Adipocyte (in vitro differentiated cells): ENCODE measurements at regions not wholly inside any gene's neighbourhood (a gene's known extent, or its start where the extent isn't known, plus 50 kb on each side); places are given as distances from the start of the nearest gene placed in this dataset.
A peak's percentile ranks its signal among the peaks of the same experiment; 100 is the strongest.

Source experiments
- DNase-seq: peaks from one replicate; pipeline ENCODE4 v3.0.0-alpha.2; 2015; ENCODE audit warnings: low read depth
- H3K27me3 ChIP-seq: replicated peaks from 2 replicates; pipeline ENCODE4 v1.7.0; 2013; ENCODE audit warnings: mild to moderate bottlenecking, low read length, moderate library complexity; ENCODE audit not compliant: control insufficient read depth, insufficient read depth
- H3K36me3 ChIP-seq: 2 replicates; pipeline ENCODE4 v1.7.0; 2013; ENCODE audit warnings: low read length, mild to moderate bottlenecking, moderate library complexity; ENCODE audit not compliant: control insufficient read depth, insufficient read depth, severe bottlenecking
- H3K4me1 ChIP-seq: 2 replicates; pipeline ENCODE4 v1.7.0; 2013; ENCODE audit warnings: mild to moderate bottlenecking, low read length, moderate library complexity; ENCODE audit not compliant: control insufficient read depth, insufficient read depth
- H3K4me3 ChIP-seq: 2 replicates; pipeline ENCODE4 v1.7.0; 2013; ENCODE audit warnings: mild to moderate bottlenecking, low read length, moderate library complexity
- H3K9ac ChIP-seq: 2 replicates; pipeline ENCODE4 v1.7.0; 2013; ENCODE audit warnings: mild to moderate bottlenecking, low read length, moderate library complexity
- H3K9me3 ChIP-seq: 2 replicates; pipeline ENCODE4 v1.7.0; 2013; ENCODE audit warnings: mild to moderate bottlenecking, low read length, moderate library complexity; ENCODE audit not compliant: control insufficient read depth

DNA sequence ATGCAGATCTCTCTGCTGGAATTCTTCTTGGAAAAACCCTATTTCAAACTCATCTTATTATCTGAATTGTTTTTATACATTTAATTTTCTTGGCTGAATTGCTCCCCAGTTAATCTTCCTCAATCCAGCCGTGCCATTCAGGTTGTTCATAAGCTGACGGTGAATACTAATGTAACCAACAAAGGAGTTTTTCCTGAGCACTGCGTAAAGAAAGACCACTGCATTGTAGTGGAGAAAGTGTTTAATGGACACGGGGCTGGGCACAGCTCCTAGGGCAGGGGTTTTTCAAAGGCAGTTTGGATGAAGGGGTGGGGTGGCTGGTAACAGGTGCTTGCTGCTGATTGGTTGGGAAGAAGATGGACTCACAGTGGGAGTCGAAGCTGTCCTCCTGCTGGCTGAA, 820.3 kb downstream of the ADGRL2 start:
- H3K4me3 ChIP-seq: no peak overlapping the region
- H3K9me3 ChIP-seq: peaks cover 13% of the 10 kb centered on the region
- no peak overlapping the region for H3K9ac ChIP-seq
- H3K36me3 ChIP-seq: no peaks in the 10 kb centered on the region
- H3K4me1 ChIP-seq: no peaks in the 10 kb centered on the region
- H3K27me3 ChIP-seq: no peaks in the 10 kb centered on the region
- DNase-seq: no peak

DNA sequence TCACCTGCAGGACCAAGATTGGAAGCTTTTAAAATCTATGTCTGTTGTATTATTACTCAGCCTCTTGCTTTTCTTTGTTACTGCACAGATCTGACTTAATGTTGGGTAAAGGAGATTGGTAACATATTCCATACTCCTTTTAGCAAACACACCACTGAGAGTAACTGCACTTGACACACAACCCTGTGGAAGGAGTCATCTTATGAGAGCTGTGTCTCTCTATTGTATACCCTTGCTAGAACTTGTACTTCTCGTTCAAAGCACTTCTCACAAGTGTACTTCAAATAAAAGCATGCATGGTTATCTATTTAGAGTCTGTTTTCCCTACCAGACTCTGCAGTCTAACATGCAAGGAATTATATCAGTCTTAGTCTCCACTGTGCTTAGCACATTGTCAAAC, 813.4 kb downstream of the ADGRL2 start:
- Histone ChIP-seq H3K36me3 (no peaks in the 10 kb centered on the region), H3K9ac (no peak overlapping the region), H3K4me1 (no peaks in the 10 kb centered on the region), H3K4me3 (no peak overlapping the region), H3K9me3 (no peaks in the 10 kb centered on the region), H3K27me3 (no peaks in the 10 kb centered on the region)
- DNase-seq: no peak

DNA sequence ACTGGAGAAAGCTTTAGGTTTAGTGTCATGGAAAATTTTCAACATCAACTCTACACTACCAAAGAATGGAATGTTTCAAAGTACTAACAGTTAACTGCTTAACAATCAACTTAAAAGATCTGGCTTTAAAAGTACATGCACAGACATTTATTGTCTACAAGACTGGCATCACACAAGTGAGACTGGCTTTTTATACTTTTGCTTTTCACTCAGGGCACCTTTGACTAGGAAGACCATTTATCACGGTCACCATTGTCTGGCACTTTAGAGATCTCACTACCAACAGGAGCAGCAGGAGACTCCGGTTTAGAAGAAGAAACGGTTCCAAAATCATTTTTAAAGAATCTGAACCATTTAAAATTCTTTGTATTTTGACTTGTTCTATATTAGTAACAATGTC, 812.3 kb downstream of the ADGRL2 start:
- peak; percentile 11 for DNase-seq
- Histone ChIP-seq H3K9ac (no peak overlapping the region), H3K4me1 (no peaks in the 10 kb centered on the region), H3K27me3 (no peaks in the 10 kb centered on the region), H3K9me3 (no peaks in the 10 kb centered on the region), H3K36me3 (no peaks in the 10 kb centered on the region), H3K4me3 (no peak overlapping the region)

DNA sequence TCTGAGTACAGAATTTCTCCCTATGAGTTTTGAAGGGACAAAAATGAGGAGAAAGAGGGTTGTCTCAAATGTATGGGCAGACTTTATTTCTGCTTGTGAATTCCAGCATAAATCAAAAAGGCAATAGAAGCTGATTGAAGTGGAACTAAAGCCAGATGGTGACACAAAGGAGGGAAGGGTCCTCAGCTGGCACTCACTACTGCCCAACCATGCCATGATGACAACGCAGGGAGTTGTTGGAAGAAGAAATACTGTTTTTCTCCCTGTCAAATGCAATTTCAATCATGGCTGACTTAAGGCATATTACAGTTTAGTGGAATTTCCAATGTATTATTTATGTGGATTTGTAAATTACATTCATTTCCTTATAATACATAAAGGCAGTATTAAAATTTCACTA, 805.8 kb downstream of the ADGRL2 start:
- Histone ChIP-seq H3K9ac (no peak overlapping the region), H3K4me3 (no peak overlapping the region), H3K4me1 (no peaks in the 10 kb centered on the region), H3K27me3 (no peaks in the 10 kb centered on the region), H3K36me3 (no peaks in the 10 kb centered on the region), H3K9me3 (no peaks in the 10 kb centered on the region)
- no peak for DNase-seq

DNA sequence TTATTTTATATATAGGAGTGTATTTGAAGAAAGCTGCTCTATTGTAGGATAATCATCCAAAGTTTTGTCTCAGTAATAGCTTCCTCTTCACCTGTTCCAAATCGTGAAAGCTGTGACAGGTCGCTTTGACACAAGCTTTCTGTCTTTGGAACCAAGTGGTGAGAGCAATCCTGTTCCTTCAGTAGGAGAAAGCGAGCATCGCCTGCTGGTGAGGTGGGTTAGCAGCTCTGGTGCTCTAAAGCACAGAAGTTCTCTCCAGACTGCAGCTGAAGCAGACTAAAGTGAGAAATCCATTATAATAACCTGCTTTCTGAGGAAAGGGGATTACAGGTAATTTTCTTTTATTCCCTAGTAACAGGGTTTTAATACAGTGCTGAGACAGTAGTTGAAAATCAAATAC, 803.8 kb downstream of the ADGRL2 start:
- no peak for DNase-seq
- no peaks in the 10 kb centered on the region for H3K9me3 ChIP-seq
- no peaks in the 10 kb centered on the region for H3K27me3 ChIP-seq
- H3K4me3 ChIP-seq: no peak overlapping the region
- H3K4me1 ChIP-seq: no peaks in the 10 kb centered on the region
- H3K36me3 ChIP-seq: no peaks in the 10 kb centered on the region
- no peak overlapping the region for H3K9ac ChIP-seq

DNA sequence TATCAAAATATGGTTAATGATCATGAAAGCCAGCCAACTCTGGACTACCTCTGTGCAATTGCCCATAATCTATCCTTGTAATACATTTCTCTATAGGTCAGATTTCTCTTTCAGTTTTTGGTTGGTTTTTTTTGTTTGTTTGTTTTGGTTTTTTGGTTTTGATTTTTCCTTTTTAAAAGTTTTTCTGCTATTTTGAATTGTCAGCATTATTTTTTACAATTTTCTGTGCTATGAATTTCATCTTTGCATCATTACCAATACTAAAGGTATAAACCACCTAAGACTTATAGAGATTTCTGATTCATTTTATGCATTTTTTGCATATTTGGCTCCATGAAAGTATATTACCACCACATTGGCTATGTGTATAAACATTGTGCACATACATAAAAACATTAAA, 799.6 kb downstream of the ADGRL2 start:
- Histone ChIP-seq H3K9me3 (no peaks in the 10 kb centered on the region), H3K9ac (no peak overlapping the region), H3K4me1 (peaks cover 16% of the 10 kb centered on the region), H3K36me3 (no peaks in the 10 kb centered on the region), H3K27me3 (no peaks in the 10 kb centered on the region), H3K4me3 (no peak overlapping the region)
- DNase-seq: no peak

DNA sequence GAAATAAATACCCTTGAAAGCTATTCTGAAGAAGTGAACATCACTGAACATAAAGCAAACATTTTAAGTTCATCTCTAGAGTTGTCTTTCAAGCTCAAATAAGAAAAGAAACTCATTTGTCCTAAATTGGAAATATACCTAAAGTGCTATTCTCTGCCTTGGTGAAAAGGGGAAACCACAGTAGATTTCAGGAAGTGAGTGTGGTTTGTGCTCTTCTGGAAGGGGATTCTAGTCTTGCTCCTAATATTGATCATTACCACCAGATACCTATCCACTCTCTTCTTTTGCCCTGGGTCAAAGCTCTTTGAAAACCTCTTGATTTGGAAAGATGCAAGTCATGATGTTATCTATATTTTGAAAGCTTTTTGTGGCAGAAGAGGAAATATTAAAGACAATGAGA, 798.1 kb downstream of the ADGRL2 start:
- no peak overlapping the region for H3K9ac ChIP-seq
- no peak for DNase-seq
- no peaks in the 10 kb centered on the region for H3K27me3 ChIP-seq
- H3K9me3 ChIP-seq: no peaks in the 10 kb centered on the region
- H3K4me1 ChIP-seq: peaks cover 16% of the 10 kb centered on the region
- H3K36me3 ChIP-seq: no peaks in the 10 kb centered on the region
- H3K4me3 ChIP-seq: no peak overlapping the region

DNA sequence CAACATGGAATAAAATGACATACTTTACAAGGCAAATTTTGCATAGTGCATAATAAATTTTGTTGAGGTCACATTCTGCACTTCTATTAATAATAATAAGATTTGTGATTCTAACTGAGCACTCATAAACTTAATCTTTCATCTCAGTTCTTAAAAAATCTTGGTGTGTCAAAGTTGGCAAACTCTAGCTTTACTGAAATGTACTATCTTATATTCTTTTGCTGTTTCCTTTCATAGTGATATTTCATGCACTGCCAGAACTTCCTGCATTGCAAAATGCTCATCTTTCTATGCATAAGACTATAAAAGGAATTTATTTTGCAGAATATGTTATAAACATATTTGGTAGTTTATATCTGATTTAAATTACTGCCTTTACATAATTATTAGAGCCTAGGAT, 797.6 kb downstream of the ADGRL2 start:
- Histone ChIP-seq H3K4me1 (peaks cover 16% of the 10 kb centered on the region), H3K27me3 (no peaks in the 10 kb centered on the region), H3K9ac (no peak overlapping the region), H3K4me3 (no peak overlapping the region), H3K36me3 (no peaks in the 10 kb centered on the region), H3K9me3 (no peaks in the 10 kb centered on the region)
- DNase-seq: peak; percentile 19

DNA sequence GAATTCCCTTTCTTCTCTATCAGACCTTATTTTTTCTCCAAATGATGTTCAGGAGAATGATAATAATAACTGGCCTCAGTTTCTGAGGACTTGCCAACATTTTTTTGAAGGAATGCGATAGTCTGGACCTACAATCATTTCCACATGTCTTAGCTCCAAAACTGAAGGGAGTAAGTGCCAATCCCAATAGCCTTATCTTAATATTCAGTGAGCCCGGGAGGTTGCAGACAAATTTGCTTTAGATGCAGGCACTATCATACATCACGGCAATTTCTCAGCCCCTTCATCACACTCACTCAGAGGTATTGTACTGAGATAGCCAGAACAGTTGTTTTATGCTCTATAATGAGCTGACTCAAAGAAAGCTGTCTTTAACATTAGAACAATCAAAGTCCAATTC, 796.9 kb downstream of the ADGRL2 start:
- Histone ChIP-seq H3K36me3 (no peaks in the 10 kb centered on the region), H3K9me3 (no peaks in the 10 kb centered on the region), H3K4me1 (peaks cover 16% of the 10 kb centered on the region), H3K4me3 (no peak overlapping the region), H3K27me3 (no peaks in the 10 kb centered on the region), H3K9ac (no peak overlapping the region)
- DNase-seq: peak; percentile 70

DNA sequence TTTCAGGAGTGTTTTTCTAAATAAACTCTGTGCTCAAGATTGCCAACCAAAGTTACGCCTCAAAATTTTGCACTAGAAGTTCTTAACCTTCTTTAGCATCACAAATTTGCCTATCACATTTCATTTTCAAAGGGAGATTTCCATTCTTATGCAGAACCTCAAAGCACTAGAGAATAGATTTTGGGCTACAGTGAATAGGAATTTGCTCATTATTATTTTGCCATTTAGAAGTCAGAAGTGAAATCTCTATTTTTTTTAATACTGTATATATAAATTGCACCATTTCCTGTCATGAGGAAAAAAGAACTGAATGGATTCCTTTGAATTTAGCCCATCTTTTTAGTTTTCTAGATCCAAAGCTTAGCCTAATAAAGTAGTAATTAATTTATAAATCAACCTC, 796.4 kb downstream of the ADGRL2 start:
- Histone ChIP-seq H3K4me1 (peaks cover 16% of the 10 kb centered on the region), H3K27me3 (no peaks in the 10 kb centered on the region)

DNA sequence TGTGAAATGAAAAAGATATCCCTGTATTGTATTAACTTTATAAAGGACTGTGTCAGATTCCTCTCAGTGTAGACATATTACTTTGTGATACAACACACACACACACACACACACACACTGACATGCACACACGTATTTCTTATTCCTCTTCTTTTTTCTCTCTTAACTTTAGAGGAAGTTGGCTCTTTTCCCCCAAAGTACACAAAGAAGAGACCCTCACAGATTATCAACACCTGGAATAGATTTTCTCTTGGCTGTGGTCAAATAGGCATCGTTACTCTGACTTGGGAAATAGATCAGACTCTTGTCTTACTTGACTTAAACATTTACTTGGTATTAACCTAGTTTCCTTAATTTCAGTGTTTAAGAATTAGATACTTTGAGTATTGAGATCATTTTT, 792.8 kb downstream of the ADGRL2 start:
- Histone ChIP-seq H3K27me3 (no peaks in the 10 kb centered on the region), H3K4me1 (peaks cover 16% of the 10 kb centered on the region), H3K9ac (no peak overlapping the region), H3K9me3 (no peaks in the 10 kb centered on the region), H3K4me3 (no peak overlapping the region), H3K36me3 (no peaks in the 10 kb centered on the region)
- no peak for DNase-seq

More for the DNA sequence above, 796.4 kb downstream of the ADGRL2 start:
- Histone ChIP-seq H3K36me3 (no peaks in the 10 kb centered on the region), H3K4me3 (no peak overlapping the region), H3K9ac (no peak overlapping the region), H3K9me3 (no peaks in the 10 kb centered on the region)
- no peak for DNase-seq

DNA sequence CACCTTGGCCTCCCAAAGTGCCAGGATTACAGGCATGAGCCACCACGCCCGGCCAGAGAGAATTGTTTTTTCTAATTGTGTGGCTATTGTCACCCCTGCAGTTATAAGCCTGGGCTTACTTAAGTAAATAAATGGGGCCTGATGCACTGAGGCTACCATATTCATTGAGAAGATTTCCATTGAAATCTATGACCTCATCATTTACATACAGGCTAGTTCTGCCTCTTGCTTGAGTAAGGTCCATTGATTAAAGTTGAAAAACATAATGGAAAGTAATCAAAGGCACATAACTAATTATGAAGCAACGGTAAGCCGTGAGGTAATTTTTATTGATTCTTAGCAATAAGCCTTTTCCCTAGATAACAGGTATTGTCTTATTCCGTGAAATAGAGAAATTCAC, 788.9 kb downstream of the ADGRL2 start:
- no peak overlapping the region for H3K9ac ChIP-seq
- no peaks in the 10 kb centered on the region for H3K36me3 ChIP-seq
- H3K4me3 ChIP-seq: no peak overlapping the region
- H3K27me3 ChIP-seq: no peaks in the 10 kb centered on the region
- H3K9me3 ChIP-seq: no peaks in the 10 kb centered on the region
- no peaks in the 10 kb centered on the region for H3K4me1 ChIP-seq
- DNase-seq: no peak
